ENCODE measurements at regions not wholly inside any gene's neighbourhood (a gene's known extent, or its start where the extent isn't known, plus 50 kb on each side); places are given as distances from the start of the nearest gene placed in this dataset.

- Histone ChIP-seq H3K9me3 (replicated peaks in 1 of 3) (no peaks in the 10 kb centered on the region), H3K27ac (no peak overlapping the region), H3K4me1 (replicated peaks in 1 of 2) (no peaks in the 10 kb centered on the region), H3K4me3 (no peak overlapping the region), H3K36me3 (replicated peaks in 1 of 2) (no peaks in the 10 kb centered on the region), H3K27me3 (no peaks in the 10 kb centered on the region)
- intact Hi-C loops (cut with DNase I): no loop called here
- 52 to 93% (median 70%) methylated on average over 1 to 2 of the region's 2 CpGs for whole genome bisulfite sequencing, 4 donors
- TF ChIP-seq CTCF (IDR thresholded peaks at IDR 0.05) (no peak), POLR2A (IDR thresholded peaks at IDR 0.05) (no peak)
- no peak for DNase-seq
These were observed 258.1 kb upstream of the IGFBP3 start for GRCh38 chr7:46179061-46179610.

- no peak overlapping the region for H3K27ac ChIP-seq
- TF ChIP-seq CTCF (IDR thresholded peaks at IDR 0.05) (no peak), POLR2A (IDR thresholded peaks at IDR 0.05) (no peak)
- H3K9me3 ChIP-seq (replicated peaks in 1 of 3): no peaks in the 10 kb centered on the region
- H3K27me3 ChIP-seq: no peaks in the 10 kb centered on the region
- intact Hi-C loops (cut with DNase I): no loop called here
- no peaks in the 10 kb centered on the region for H3K36me3 ChIP-seq (replicated peaks in 1 of 2)
- H3K4me1 ChIP-seq (replicated peaks in 1 of 2): no peaks in the 10 kb centered on the region
- no peak for DNase-seq
- no peak overlapping the region for H3K4me3 ChIP-seq
These were observed 257.6 kb upstream of the IGFBP3 start for GRCh38 chr7:46178661-46179060.

GRCh38 chr7:46177821-46178220 is 256.7 kb upstream of the IGFBP3 start:
- TF ChIP-seq CTCF (IDR thresholded peaks at IDR 0.05): no peak
- no peak for TF ChIP-seq POLR2A (IDR thresholded peaks at IDR 0.05)
- Histone ChIP-seq H3K27me3 (no peaks in the 10 kb centered on the region), H3K27ac (no peak overlapping the region), H3K4me3 (no peak overlapping the region), H3K36me3 (replicated peaks in 1 of 2) (no peaks in the 10 kb centered on the region), H3K4me1 (replicated peaks in 1 of 2) (no peaks in the 10 kb centered on the region), H3K9me3 (replicated peaks in 1 of 3) (no peaks in the 10 kb centered on the region)
- intact Hi-C loops (cut with DNase I): no loop called here
- no peak for DNase-seq
- 79 to 85% (median 82%) methylated on average over 2 of the region's 2 CpGs for WGBS, 4 donors

GRCh38 chr7:46175221-46175620 is 254.1 kb upstream of the IGFBP3 start:
- H3K4me1 ChIP-seq (replicated peaks in 1 of 2): no peaks in the 10 kb centered on the region
- 66 to 78% (median 69%) methylated on average over 5 of the region's 5 CpGs for WGBS, 4 donors
- H3K27me3 ChIP-seq: no peaks in the 10 kb centered on the region
- no peaks in the 10 kb centered on the region for H3K36me3 ChIP-seq (replicated peaks in 1 of 2)
- no peak overlapping the region for H3K4me3 ChIP-seq
- intact Hi-C loops (cut with DNase I): no loop called here
- no peak overlapping the region for H3K27ac ChIP-seq
- DNase-seq: no peak
- TF ChIP-seq CTCF (IDR thresholded peaks at IDR 0.05) (no peak), POLR2A (IDR thresholded peaks at IDR 0.05) (no peak)
- no peaks in the 10 kb centered on the region for H3K9me3 ChIP-seq (replicated peaks in 1 of 3)

All from adrenal gland (tissue), 9 donors.